GM12878 (cell line): ENCODE measurements at regions not wholly inside any gene's neighbourhood (a gene's known extent, or its start where the extent isn't known, plus 50 kb on each side); places are given as distances from the start of the nearest gene placed in this dataset.

Experiments used
- ATAC-seq: fragments of 200-7000 bp; cut with Tn5 transposase; 3 replicates; pipeline ENCODE4 v1.9.1; 2020; ENCODE audit warnings: mild to moderate bottlenecking, moderate library complexity
- BruUV-seq: library from RNA; stranded (reverse); fragments of 400-500 nt; replicated peaks from 2 replicates; lab custom pipeline; 2021; lab: Mats Ljungman, UMichigan
- CTCF ChIA-PET: fragments of 300-600 bp; sonication (Branson Sonifier 250); formaldehyde crosslinking; extraction: SDS; loops from one replicate; lab custom pipeline; 2021; ENCODE audit warnings: inconsistent platforms; lab: Yijun Ruan, JAX
- POLR2A ChIA-PET: fragments of 350-600 bp; formaldehyde crosslinking; extraction: SDS; loops from one replicate; lab custom pipeline; 2021; ENCODE audit warnings: inconsistent platforms; lab: Charles Lee
- RAD21 ChIA-PET: fragments of 300-600 bp; sonication (Branson Sonifier 250); formaldehyde crosslinking; loops from one replicate; lab custom pipeline; 2023; ENCODE audit warnings: antibody characterized with exemption; ENCODE audit not compliant: unreplicated experiment; lab: Charles Lee
- SMC1A ChIA-PET: fragments of 300-600 bp; sonication (Branson Sonifier 250); formaldehyde crosslinking; loops from one replicate; lab custom pipeline; 2023; ENCODE audit not compliant: unreplicated experiment, uncharacterized antibody; lab: Charles Lee
- DNase-seq: peaks from one replicate; pipeline ENCODE4 v3.0.0-alpha.2; 2011; ENCODE audit warnings: low read depth, low spot score
- FAIRE-seq: peaks from 3 replicates; lab custom pipeline; 2011; peaks lifted over from hg19 to GRCh38; lab: Jason Lieb, UNC
- H2AFZ ChIP-seq: 2 replicates; pipeline ENCODE4 v1.6.0; 2011; ENCODE audit warnings: low read depth, low read length, control low read depth; ENCODE audit not compliant: control insufficient read depth
- H3K27ac ChIP-seq: 2 replicates; pipeline ENCODE4 v1.5.1; 2011; ENCODE audit warnings: control low read depth; ENCODE audit not compliant: control insufficient read depth, insufficient read depth
- H3K27me3 ChIP-seq, 2 experiments: replicated peaks in 1 of 2; 2 replicates each; pipeline versions ENCODE4 v1.6.0 to v1.6.1; 2011; ENCODE audit warnings: low read length in 1 of 2; ENCODE audit not compliant: control insufficient read depth in 2 of 2, insufficient read depth in 2 of 2
- H3K36me3 ChIP-seq, 2 experiments: 2 replicates each; pipeline ENCODE4 v1.5.1; 2011; ENCODE audit warnings: low read length in 1 of 2; ENCODE audit not compliant: control insufficient read depth in 2 of 2, insufficient read depth in 2 of 2
- H3K4me1 ChIP-seq: 2 replicates; pipeline ENCODE4 v1.6.1; 2011; ENCODE audit warnings: mild to moderate bottlenecking, low read length, moderate library complexity, mixed read lengths; ENCODE audit not compliant: control insufficient read depth, insufficient read depth
- H3K4me2 ChIP-seq: 2 replicates; pipeline ENCODE4 v1.6.0; 2011; ENCODE audit warnings: control low read depth; ENCODE audit not compliant: control insufficient read depth, insufficient read depth
- H3K4me3 ChIP-seq: fragments of 200-600 bp; sonication (generic); 2 replicates; pipeline ENCODE4 v1.5.1; 2016
- H3K79me2 ChIP-seq: 2 replicates; pipeline ENCODE4 v1.6.0; 2011; ENCODE audit warnings: low read length; ENCODE audit not compliant: control insufficient read depth, insufficient read depth
- H3K9ac ChIP-seq: 2 replicates; pipeline ENCODE4 v1.8.0; 2011; ENCODE audit warnings: low read length, control low read depth, mixed read lengths; ENCODE audit not compliant: control insufficient read depth, insufficient read depth
- H3K9me3 ChIP-seq: replicated peaks from 3 replicates; pipeline ENCODE4 v1.5.1; 2011; ENCODE audit warnings: mild to moderate bottlenecking, low read length; ENCODE audit not compliant: control insufficient read depth, insufficient read depth
- H4K20me1 ChIP-seq: 2 replicates; pipeline ENCODE4 v1.6.0; 2011; ENCODE audit not compliant: control insufficient read depth, insufficient read depth
- BACH1 ChIP-seq: fragments of 450-650 bp; IDR thresholded peaks from 2 replicates; pipeline ENCODE4 v1.6.1; 2017; ENCODE audit warnings: mild to moderate bottlenecking, borderline replicate concordance
- WGBS: methylation state at CpG from one replicate; pipeline ENCODE4 v1.1.6; 2016; ENCODE audit warnings: low lambda C conversion rate; ENCODE audit not compliant: insufficient replicate concordance, insufficient coverage; ENCODE audit errors: missing lambda C conversion rate; 5-methylcytosine and 5-hydroxymethylcytosine counted together
- in situ Hi-C: fragments of 300-500 bp; cut with MboI; formaldehyde crosslinking; loops from 9 replicates; pipeline ENCODE4 v1.14.3; 2018; ENCODE audit warnings: mixed read lengths
- intact Hi-C: fragments of 100-400 bp; cut with micrococcal nuclease; formaldehyde crosslinking; loops from one replicate; pipeline ENCODE4 v1.14.2; 2022; ENCODE audit not compliant: unreplicated experiment
- TF ChIP-seq, protein P1 (sequence below): IDR thresholded peaks from 2 replicates; pipeline ENCODE4 v1.6.1; 2012; ENCODE audit warnings: improper control_type of control experiment, low read depth, low read length; ENCODE audit not compliant: insufficient replicate concordance

DNA sequence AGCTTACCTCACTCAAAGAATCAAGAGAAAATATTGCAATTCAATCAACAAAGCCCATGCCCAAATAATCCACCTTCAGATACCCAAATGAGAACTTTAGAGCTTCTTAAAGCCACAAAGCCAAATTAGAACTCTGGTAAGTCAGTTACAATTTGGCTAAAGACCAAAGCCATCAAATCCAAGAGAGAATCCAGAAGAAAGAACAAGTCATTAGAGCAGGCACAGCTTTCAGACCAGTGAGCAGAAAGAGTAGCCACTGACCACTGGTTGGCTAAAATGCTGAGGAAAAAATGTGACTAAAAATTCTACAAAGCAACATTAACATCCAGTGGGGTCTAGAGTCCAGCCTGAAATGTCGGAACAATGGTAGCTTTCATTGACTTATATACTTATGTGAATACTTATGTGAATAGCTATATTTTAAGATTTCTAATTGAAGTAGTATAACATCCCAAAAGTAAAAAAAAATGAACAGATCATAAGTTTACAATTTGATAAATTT, 735.2 kb upstream of the TBX3 start:
- no TSS peak for BruUV-seq

More for the DNA sequence above, 735.2 kb upstream of the TBX3 start:
- H3K36me3 ChIP-seq = no peaks in the 10 kb centered on the region
- no peak overlapping the region for H3K4me3 ChIP-seq
- no peak for FAIRE-seq
- no peak for ATAC-seq
- in situ Hi-C loops = no loop called here
- ChIA-PET SMC1A (interaction anchor here (0.9 kb wide), 1 partner anchor 14 kb away, joined by 3 read pairs; no protein-coding TSS in a partner anchor), POLR2A (no interaction called here), CTCF (interaction anchor here (0.5 to 1.4 kb wide), 2 partner anchors 38 to 287 kb away, joined by 3 to 4 read pairs; no protein-coding TSS in a partner anchor), RAD21 (interaction anchor here (1.0 kb wide), 1 partner anchor 333 kb away, joined by 3 read pairs; no protein-coding TSS in a partner anchor)
- H3K9ac ChIP-seq = no peak overlapping the region
- H3K4me1 ChIP-seq = no peaks in the 10 kb centered on the region
- H3K27ac ChIP-seq = no peak overlapping the region
- H3K9me3 ChIP-seq = no peaks in the 10 kb centered on the region
- H3K4me2 ChIP-seq = no peak overlapping the region
- no peaks in the 10 kb centered on the region for H4K20me1 ChIP-seq
- H3K27me3 ChIP-seq = no peaks in the 10 kb centered on the region
- WGBS = 46% methylated on average over 1 of the region's 1 CpG
- no peaks in the 10 kb centered on the region for H3K79me2 ChIP-seq
- DNase-seq = no peak
- no peak overlapping the region for H2AFZ ChIP-seq
- TF ChIP-seq, protein P1, sequence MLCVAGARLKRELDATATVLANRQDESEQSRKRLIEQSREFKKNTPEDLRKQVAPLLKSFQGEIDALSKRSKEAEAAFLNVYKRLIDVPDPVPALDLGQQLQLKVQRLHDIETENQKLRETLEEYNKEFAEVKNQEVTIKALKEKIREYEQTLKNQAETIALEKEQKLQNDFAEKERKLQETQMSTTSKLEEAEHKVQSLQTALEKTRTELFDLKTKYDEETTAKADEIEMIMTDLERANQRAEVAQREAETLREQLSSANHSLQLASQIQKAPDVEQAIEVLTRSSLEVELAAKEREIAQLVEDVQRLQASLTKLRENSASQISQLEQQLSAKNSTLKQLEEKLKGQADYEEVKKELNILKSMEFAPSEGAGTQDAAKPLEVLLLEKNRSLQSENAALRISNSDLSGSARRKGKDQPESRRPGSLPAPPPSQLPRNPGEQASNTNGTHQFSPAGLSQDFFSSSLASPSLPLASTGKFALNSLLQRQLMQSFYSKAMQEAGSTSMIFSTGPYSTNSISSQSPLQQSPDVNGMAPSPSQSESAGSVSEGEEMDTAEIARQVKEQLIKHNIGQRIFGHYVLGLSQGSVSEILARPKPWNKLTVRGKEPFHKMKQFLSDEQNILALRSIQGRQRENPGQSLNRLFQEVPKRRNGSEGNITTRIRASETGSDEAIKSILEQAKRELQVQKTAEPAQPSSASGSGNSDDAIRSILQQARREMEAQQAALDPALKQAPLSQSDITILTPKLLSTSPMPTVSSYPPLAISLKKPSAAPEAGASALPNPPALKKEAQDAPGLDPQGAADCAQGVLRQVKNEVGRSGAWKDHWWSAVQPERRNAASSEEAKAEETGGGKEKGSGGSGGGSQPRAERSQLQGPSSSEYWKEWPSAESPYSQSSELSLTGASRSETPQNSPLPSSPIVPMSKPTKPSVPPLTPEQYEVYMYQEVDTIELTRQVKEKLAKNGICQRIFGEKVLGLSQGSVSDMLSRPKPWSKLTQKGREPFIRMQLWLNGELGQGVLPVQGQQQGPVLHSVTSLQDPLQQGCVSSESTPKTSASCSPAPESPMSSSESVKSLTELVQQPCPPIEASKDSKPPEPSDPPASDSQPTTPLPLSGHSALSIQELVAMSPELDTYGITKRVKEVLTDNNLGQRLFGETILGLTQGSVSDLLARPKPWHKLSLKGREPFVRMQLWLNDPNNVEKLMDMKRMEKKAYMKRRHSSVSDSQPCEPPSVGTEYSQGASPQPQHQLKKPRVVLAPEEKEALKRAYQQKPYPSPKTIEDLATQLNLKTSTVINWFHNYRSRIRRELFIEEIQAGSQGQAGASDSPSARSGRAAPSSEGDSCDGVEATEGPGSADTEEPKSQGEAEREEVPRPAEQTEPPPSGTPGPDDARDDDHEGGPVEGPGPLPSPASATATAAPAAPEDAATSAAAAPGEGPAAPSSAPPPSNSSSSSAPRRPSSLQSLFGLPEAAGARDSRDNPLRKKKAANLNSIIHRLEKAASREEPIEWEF = no peak
- no peak for TF ChIP-seq BACH1
- intact Hi-C loops = no loop called here
